ENCODE measurements at regions not wholly inside any gene's neighbourhood (a gene's known extent, or its start where the extent isn't known, plus 50 kb on each side); places are given as distances from the start of the nearest gene placed in this dataset.

DNA sequence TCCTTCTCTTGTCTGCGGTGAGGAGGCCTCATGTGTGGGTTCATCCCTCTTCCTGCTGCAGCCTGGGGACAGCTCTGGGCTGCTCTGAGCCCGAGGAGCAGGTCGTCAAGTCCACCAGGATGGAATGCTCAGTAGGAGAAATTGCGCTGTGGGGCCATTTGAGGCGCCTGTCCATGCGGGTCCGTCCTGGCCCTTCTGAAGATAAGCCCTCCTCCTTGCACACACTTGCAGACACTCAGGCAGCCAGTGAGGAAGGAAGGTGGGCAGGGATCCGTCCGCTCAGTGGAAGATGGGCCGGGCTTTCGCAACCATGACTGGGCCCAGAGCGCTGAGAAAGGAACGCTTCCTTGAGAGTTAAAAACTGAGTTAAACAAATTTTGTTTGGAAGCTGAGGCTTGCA lies 356.8 kb downstream of the GLRX3 start:
- no peak for TF ChIP-seq POLR2A (IDR thresholded peaks at IDR 0.05)
- TF ChIP-seq, protein P1, sequence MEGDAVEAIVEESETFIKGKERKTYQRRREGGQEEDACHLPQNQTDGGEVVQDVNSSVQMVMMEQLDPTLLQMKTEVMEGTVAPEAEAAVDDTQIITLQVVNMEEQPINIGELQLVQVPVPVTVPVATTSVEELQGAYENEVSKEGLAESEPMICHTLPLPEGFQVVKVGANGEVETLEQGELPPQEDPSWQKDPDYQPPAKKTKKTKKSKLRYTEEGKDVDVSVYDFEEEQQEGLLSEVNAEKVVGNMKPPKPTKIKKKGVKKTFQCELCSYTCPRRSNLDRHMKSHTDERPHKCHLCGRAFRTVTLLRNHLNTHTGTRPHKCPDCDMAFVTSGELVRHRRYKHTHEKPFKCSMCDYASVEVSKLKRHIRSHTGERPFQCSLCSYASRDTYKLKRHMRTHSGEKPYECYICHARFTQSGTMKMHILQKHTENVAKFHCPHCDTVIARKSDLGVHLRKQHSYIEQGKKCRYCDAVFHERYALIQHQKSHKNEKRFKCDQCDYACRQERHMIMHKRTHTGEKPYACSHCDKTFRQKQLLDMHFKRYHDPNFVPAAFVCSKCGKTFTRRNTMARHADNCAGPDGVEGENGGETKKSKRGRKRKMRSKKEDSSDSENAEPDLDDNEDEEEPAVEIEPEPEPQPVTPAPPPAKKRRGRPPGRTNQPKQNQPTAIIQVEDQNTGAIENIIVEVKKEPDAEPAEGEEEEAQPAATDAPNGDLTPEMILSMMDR (IDR thresholded peaks at IDR 0.05 in 8 of 11, conservative IDR thresholded peaks at IDR 0.05 in 3 of 11), result no peak
